ENCODE measurements at regions not wholly inside any gene's neighbourhood (a gene's known extent, or its start where the extent isn't known, plus 50 kb on each side); places are given as distances from the start of the nearest gene placed in this dataset.

DNA sequence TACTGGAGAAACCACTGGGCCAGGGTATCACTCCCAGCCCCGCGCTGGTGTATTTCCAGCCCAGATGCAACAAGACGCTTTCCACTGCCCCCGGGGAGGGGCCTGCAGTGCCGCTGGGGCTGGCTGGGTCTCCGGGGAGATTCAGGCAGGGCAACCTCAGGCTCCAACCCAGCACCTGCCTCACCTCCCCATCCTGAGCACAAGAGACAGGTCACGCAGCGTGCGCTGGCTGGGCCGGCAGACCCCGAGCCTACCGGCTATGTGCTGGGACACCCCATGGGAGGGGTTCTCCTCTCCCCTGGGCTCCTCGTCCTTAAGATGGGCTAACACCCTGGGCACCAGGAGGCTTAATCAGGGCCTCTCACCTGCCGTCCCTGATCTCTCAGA, 80.9 kb downstream of the RFLNA start:
- ATAC-seq = no peak
- in situ Hi-C loops (cut with MboI) = no loop called here
- intact Hi-C loops (cut with micrococcal nuclease; ENCODE audit: unreplicated experiment) = no loop called here

More for the DNA sequence above, 80.9 kb downstream of the RFLNA start:
- no peak overlapping the region for H3K27ac ChIP-seq (ENCODE audit: control insufficient read depth, insufficient read depth)
- no peaks in the 10 kb centered on the region for H3K27me3 ChIP-seq (replicated peaks in 1 of 2; ENCODE audit: control insufficient read depth in 2 of 2, insufficient read depth in 2 of 2, low read length in 1 of 2)
- H3K9ac ChIP-seq (ENCODE audit: control insufficient read depth, insufficient read depth, low read length) = no peak overlapping the region
- H3K9me3 ChIP-seq (replicated peaks; ENCODE audit: control insufficient read depth, insufficient read depth, low read length) = no peaks in the 10 kb centered on the region
- TSS peak; percentile 42 for BruUV-seq (replicated peaks)
- WGBS (ENCODE audit: insufficient coverage, insufficient replicate concordance, low lambda C conversion rate, missing lambda C conversion rate) = 80% methylated on average over 9 of the region's 14 CpGs
- ChIA-PET POLR2A (no interaction called here), SMC1A (ENCODE audit: uncharacterized antibody, unreplicated experiment) (no interaction called here), CTCF (no interaction called here), RAD21 (ENCODE audit: unreplicated experiment) (no interaction called here)
- H3K4me1 ChIP-seq (ENCODE audit: control insufficient read depth, insufficient read depth, low read length) = no peaks in the 10 kb centered on the region
- FAIRE-seq (no peak), DNase-seq (ENCODE audit: low read depth, low spot score) (no peak)
- TF ChIP-seq NRF1 (conservative IDR thresholded peaks at IDR 0.05; ENCODE audit: low read depth, low read length) (no peak), POU2F2 (IDR thresholded peaks at IDR 0.05; ENCODE audit: borderline replicate concordance, low read depth, low read length) (no peak), RBBP5 (conservative IDR thresholded peaks at IDR 0.05) (no peak), LARP7 (IDR thresholded peaks at IDR 0.05) (no peak), BHLHE40 (IDR thresholded peaks at IDR 0.05; ENCODE audit: borderline replicate concordance in 1 of 2, low read depth in 2 of 2, low read length in 1 of 2) (no peak), RELB (IDR thresholded peaks at IDR 0.05; ENCODE audit: low read depth) (no peak), SIX5 (IDR thresholded peaks at IDR 0.05; ENCODE audit: low read depth, low read length, severe bottlenecking) (no peak), CREM (IDR thresholded peaks at IDR 0.05; ENCODE audit: low read depth) (no peak), TCF12 (IDR thresholded peaks at IDR 0.05; ENCODE audit: low read depth, low read length) (no peak), MEF2A (IDR thresholded peaks at IDR 0.05; ENCODE audit: insufficient read depth, low read depth, low read length) (no peak)
- TF ChIP-seq, protein P1, sequence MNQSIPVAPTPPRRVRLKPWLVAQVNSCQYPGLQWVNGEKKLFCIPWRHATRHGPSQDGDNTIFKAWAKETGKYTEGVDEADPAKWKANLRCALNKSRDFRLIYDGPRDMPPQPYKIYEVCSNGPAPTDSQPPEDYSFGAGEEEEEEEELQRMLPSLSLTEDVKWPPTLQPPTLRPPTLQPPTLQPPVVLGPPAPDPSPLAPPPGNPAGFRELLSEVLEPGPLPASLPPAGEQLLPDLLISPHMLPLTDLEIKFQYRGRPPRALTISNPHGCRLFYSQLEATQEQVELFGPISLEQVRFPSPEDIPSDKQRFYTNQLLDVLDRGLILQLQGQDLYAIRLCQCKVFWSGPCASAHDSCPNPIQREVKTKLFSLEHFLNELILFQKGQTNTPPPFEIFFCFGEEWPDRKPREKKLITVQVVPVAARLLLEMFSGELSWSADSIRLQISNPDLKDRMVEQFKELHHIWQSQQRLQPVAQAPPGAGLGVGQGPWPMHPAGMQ (IDR thresholded peaks at IDR 0.05; ENCODE audit: borderline replicate concordance) = no peak
- TF ChIP-seq, protein P2, sequence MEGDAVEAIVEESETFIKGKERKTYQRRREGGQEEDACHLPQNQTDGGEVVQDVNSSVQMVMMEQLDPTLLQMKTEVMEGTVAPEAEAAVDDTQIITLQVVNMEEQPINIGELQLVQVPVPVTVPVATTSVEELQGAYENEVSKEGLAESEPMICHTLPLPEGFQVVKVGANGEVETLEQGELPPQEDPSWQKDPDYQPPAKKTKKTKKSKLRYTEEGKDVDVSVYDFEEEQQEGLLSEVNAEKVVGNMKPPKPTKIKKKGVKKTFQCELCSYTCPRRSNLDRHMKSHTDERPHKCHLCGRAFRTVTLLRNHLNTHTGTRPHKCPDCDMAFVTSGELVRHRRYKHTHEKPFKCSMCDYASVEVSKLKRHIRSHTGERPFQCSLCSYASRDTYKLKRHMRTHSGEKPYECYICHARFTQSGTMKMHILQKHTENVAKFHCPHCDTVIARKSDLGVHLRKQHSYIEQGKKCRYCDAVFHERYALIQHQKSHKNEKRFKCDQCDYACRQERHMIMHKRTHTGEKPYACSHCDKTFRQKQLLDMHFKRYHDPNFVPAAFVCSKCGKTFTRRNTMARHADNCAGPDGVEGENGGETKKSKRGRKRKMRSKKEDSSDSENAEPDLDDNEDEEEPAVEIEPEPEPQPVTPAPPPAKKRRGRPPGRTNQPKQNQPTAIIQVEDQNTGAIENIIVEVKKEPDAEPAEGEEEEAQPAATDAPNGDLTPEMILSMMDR (IDR thresholded peaks at IDR 0.05 in 2 of 3, conservative IDR thresholded peaks at IDR 0.05 in 1 of 3; ENCODE audit: control insufficient read depth in 2 of 3, extremely low read depth in 1 of 3, insufficient read depth in 1 of 3, low read depth in 3 of 3, low read length in 3 of 3) = no peak
- TF ChIP-seq, protein P3, sequence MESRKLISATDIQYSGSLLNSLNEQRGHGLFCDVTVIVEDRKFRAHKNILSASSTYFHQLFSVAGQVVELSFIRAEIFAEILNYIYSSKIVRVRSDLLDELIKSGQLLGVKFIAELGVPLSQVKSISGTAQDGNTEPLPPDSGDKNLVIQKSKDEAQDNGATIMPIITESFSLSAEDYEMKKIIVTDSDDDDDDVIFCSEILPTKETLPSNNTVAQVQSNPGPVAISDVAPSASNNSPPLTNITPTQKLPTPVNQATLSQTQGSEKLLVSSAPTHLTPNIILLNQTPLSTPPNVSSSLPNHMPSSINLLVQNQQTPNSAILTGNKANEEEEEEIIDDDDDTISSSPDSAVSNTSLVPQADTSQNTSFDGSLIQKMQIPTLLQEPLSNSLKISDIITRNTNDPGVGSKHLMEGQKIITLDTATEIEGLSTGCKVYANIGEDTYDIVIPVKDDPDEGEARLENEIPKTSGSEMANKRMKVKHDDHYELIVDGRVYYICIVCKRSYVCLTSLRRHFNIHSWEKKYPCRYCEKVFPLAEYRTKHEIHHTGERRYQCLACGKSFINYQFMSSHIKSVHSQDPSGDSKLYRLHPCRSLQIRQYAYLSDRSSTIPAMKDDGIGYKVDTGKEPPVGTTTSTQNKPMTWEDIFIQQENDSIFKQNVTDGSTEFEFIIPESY (IDR thresholded peaks at IDR 0.05) = no peak
- no peak overlapping the region for H3K4me2 ChIP-seq (ENCODE audit: control insufficient read depth, insufficient read depth)
- H4K20me1 ChIP-seq (ENCODE audit: control insufficient read depth, insufficient read depth) = peaks cover 4% of the 10 kb centered on the region; the same call in 1 of the 2 replicates
- no peaks in the 10 kb centered on the region for H3K79me2 ChIP-seq (ENCODE audit: control insufficient read depth, insufficient read depth, low read length)
- H2AFZ ChIP-seq (ENCODE audit: control insufficient read depth, low read depth, low read length) = no peak overlapping the region
- no peak overlapping the region for H3K4me3 ChIP-seq
- H3K36me3 ChIP-seq (ENCODE audit: control insufficient read depth in 2 of 2, insufficient read depth in 2 of 2, low read length in 1 of 2) = peaks cover 3 to 14% of the 10 kb centered on the region in 2 experiments; a peak in 3 of 4 replicates

Measured in GM12878 (cell line).